GM12891 (cell line): ENCODE measurements at regions not wholly inside any gene's neighbourhood (a gene's known extent, or its start where the extent isn't known, plus 50 kb on each side); places are given as distances from the start of the nearest gene placed in this dataset.

ENCODE experiments used
- PAX5 ChIP-seq: IDR thresholded peaks from 2 replicates; pipeline ENCODE4 v1.6.1; 2011; ENCODE audit warnings: low read length, moderate library complexity, mild to moderate bottlenecking; ENCODE audit not compliant: insufficient read depth, severe bottlenecking
- POLR2A ChIP-seq: IDR thresholded peaks from 2 replicates; pipeline ENCODE4 v1.6.1; 2011; ENCODE audit warnings: low read depth, low read length, control low read depth
- POLR2AphosphoS5 ChIP-seq: IDR thresholded peaks from 2 replicates; pipeline ENCODE4 v1.6.1; 2011; ENCODE audit warnings: low read depth, low read length, control low read depth
- SPI1 ChIP-seq: IDR thresholded peaks from 2 replicates; pipeline ENCODE4 v1.6.1; 2011; ENCODE audit warnings: low read depth, low read length, control low read depth
- TAF1 ChIP-seq: IDR thresholded peaks from 2 replicates; pipeline ENCODE4 v1.6.1; 2011; ENCODE audit warnings: low read depth, low read length, control low read depth

- TF ChIP-seq POLR2A (no peak), PAX5 (no peak), POLR2AphosphoS5 (no peak), TAF1 (no peak), SPI1 (no peak)
Measured at GRCh38 chr17:34755981-34756636, 176.7 kb downstream of the TMEM132E start.
